ENCODE measurements at regions not wholly inside any gene's neighbourhood (a gene's known extent, or its start where the extent isn't known, plus 50 kb on each side); places are given as distances from the start of the nearest gene placed in this dataset.

DNA sequence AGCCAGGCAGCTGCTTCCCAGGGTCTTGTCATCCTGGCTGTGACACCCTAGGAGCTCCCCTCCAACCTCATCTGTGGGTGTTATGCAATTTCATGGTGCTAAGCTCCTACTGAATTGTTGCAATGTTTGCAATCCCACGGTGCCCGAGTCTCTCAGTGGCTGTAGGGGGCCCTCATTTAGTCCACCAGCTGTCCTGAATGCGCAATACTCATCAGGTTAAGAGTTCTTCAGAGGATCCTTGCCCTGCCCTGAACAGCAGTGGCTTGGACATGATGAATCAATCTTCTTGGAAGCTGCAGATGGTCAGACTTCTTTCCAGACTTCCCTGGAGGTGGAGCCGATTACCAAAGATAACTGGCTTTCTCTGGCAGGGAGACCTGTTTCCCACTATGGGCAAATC, 584.1 kb downstream of the CCDC171 start:
- TF ChIP-seq, protein P1, sequence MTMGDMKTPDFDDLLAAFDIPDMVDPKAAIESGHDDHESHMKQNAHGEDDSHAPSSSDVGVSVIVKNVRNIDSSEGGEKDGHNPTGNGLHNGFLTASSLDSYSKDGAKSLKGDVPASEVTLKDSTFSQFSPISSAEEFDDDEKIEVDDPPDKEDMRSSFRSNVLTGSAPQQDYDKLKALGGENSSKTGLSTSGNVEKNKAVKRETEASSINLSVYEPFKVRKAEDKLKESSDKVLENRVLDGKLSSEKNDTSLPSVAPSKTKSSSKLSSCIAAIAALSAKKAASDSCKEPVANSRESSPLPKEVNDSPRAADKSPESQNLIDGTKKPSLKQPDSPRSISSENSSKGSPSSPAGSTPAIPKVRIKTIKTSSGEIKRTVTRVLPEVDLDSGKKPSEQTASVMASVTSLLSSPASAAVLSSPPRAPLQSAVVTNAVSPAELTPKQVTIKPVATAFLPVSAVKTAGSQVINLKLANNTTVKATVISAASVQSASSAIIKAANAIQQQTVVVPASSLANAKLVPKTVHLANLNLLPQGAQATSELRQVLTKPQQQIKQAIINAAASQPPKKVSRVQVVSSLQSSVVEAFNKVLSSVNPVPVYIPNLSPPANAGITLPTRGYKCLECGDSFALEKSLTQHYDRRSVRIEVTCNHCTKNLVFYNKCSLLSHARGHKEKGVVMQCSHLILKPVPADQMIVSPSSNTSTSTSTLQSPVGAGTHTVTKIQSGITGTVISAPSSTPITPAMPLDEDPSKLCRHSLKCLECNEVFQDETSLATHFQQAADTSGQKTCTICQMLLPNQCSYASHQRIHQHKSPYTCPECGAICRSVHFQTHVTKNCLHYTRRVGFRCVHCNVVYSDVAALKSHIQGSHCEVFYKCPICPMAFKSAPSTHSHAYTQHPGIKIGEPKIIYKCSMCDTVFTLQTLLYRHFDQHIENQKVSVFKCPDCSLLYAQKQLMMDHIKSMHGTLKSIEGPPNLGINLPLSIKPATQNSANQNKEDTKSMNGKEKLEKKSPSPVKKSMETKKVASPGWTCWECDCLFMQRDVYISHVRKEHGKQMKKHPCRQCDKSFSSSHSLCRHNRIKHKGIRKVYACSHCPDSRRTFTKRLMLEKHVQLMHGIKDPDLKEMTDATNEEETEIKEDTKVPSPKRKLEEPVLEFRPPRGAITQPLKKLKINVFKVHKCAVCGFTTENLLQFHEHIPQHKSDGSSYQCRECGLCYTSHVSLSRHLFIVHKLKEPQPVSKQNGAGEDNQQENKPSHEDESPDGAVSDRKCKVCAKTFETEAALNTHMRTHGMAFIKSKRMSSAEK (CRISPR knock-in tag; IDR thresholded peaks at IDR 0.05; ENCODE audit: borderline replicate concordance) = no peak
- TF ChIP-seq AFF4 (CRISPR knock-in tag; IDR thresholded peaks at IDR 0.05; ENCODE audit: borderline replicate concordance) (no peak), ATF1 (CRISPR knock-in tag; IDR thresholded peaks at IDR 0.05) (no peak)
- Mint-ChIP-seq H3K9me3 (no peaks in the 10 kb centered on the region; the same call in 1 of the 2 replicates), H3K4me3 (no peak overlapping the region), H3K27ac (no peak overlapping the region), H3K27me3 (ENCODE audit: low read depth) (peaks cover 10% of the 10 kb centered on the region; the same call in 1 of the 2 replicates), H3K36me3 (no peaks in the 10 kb centered on the region), H3K4me1 (peaks cover 13% of the 10 kb centered on the region)
- no peak for DNase-seq (ENCODE audit: low spot score)
- CTCF ChIA-PET = interaction anchor here (1.1 to 1.8 kb wide), 4 partner anchors 17 to 104 kb away, joined by 3 to 8 read pairs (median 4); no protein-coding TSS in a partner anchor
- POLR2A ChIA-PET = no interaction called here
- no peak for ATAC-seq

DNA sequence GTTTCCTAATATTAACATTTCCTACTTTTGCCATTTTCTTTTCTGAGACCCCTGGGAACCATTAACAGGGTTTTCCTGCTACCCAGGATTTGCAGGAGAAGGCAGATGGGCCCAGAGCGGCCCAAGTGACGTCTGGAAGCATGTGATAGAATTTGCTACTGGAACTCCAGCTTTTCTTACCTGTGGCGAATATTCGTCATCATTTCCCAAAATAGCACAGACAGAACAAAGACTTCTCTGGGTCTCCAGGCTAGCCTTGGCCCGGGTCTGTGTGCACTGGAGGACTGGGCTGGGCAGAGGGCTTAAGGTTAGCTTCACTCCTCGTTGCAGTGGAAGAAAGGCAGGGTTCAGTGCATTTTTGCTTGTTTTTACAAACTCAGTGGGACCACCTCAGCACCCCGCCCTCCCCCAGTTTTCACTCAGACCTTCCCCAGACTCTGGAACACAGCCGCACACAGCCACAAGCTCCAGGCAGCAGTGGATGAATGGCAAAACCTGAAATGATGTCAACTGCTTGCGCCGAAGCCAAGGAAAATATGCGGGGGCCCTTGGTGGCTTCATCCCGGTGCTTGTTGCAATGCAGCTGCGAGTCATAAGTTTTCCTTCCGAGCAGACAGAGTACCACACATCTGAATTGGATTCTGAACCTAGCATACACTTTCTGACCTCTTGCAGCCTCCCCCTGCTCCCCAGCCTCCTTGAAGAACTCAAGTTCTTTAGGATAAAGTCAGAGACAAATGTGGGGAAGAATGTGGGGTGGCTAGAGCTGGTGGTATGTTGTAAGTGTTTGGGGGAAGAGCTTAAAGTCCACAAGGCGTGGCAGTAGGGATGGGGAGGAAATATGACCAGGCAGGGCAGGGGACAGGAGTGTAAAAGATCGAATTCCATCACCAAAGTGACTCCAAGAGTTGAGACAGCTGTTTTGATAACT, 586.0 kb downstream of the CCDC171 start:
- H3K4me3 Mint-ChIP-seq = no peak overlapping the region
- ATAC-seq = no peak
- no peak overlapping the region for H3K27ac Mint-ChIP-seq
- H3K9me3 Mint-ChIP-seq = no peaks in the 10 kb centered on the region; the same call in 1 of the 2 replicates
- no peak for DNase-seq (ENCODE audit: low spot score)
- ChIA-PET POLR2A (no interaction called here), CTCF (interaction anchor here (1.8 kb wide), 1 partner anchor 15 kb away, joined by 7 read pairs; no protein-coding TSS in a partner anchor)
- no peaks in the 10 kb centered on the region for H3K36me3 Mint-ChIP-seq
- no peaks in the 10 kb centered on the region for H3K27me3 Mint-ChIP-seq (ENCODE audit: low read depth)
- H3K4me1 Mint-ChIP-seq = peaks cover 13% of the 10 kb centered on the region
- TF ChIP-seq NFYB (CRISPR knock-in tag; conservative IDR thresholded peaks at IDR 0.05; ENCODE audit: low read depth) (no peak), AFF4 (CRISPR knock-in tag; IDR thresholded peaks at IDR 0.05; ENCODE audit: borderline replicate concordance) (no peak), ZSCAN18 (CRISPR knock-in tag; IDR thresholded peaks at IDR 0.05) (no peak), NR1H2 (CRISPR knock-in tag; IDR thresholded peaks at IDR 0.05) (no peak), AR (CRISPR knock-in tag; IDR thresholded peaks at IDR 0.05) (no peak)
- TF ChIP-seq, protein P2, sequence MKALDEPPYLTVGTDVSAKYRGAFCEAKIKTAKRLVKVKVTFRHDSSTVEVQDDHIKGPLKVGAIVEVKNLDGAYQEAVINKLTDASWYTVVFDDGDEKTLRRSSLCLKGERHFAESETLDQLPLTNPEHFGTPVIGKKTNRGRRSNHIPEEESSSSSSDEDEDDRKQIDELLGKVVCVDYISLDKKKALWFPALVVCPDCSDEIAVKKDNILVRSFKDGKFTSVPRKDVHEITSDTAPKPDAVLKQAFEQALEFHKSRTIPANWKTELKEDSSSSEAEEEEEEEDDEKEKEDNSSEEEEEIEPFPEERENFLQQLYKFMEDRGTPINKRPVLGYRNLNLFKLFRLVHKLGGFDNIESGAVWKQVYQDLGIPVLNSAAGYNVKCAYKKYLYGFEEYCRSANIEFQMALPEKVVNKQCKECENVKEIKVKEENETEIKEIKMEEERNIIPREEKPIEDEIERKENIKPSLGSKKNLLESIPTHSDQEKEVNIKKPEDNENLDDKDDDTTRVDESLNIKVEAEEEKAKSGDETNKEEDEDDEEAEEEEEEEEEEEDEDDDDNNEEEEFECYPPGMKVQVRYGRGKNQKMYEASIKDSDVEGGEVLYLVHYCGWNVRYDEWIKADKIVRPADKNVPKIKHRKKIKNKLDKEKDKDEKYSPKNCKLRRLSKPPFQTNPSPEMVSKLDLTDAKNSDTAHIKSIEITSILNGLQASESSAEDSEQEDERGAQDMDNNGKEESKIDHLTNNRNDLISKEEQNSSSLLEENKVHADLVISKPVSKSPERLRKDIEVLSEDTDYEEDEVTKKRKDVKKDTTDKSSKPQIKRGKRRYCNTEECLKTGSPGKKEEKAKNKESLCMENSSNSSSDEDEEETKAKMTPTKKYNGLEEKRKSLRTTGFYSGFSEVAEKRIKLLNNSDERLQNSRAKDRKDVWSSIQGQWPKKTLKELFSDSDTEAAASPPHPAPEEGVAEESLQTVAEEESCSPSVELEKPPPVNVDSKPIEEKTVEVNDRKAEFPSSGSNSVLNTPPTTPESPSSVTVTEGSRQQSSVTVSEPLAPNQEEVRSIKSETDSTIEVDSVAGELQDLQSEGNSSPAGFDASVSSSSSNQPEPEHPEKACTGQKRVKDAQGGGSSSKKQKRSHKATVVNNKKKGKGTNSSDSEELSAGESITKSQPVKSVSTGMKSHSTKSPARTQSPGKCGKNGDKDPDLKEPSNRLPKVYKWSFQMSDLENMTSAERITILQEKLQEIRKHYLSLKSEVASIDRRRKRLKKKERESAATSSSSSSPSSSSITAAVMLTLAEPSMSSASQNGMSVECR (CRISPR knock-in tag; IDR thresholded peaks at IDR 0.05; ENCODE audit: borderline replicate concordance) = no peak
